SK-N-SH (cell line): ENCODE measurements at regions not wholly inside any gene's neighbourhood (a gene's known extent, or its start where the extent isn't known, plus 50 kb on each side); places are given as distances from the start of the nearest gene placed in this dataset.

ENCODE experiments used
- CTCF ChIA-PET: fragments of 300-600, 350-600 bp; formaldehyde crosslinking; extraction: SDS; loops from one replicate; lab custom pipeline; 2021; lab: Yijun Ruan, JAX
- POLR2A ChIA-PET: fragments of 350-600 bp; sonication (Branson Sonifier 250); formaldehyde crosslinking; extraction: SDS; loops from one replicate; lab custom pipeline; 2020; ENCODE audit warnings: antibody characterized with exemption, inconsistent platforms; lab: Yijun Ruan, JAX
- DNase-seq: peaks from one replicate; pipeline ENCODE4 v3.0.0; 2012
- H2AFZ ChIP-seq: fragments of 200-600 bp; sonication (generic); 2 replicates; pipeline ENCODE4 v1.8.1; 2016; ENCODE audit warnings: antibody characterized with exemption, mild to moderate bottlenecking, low read depth
- H3F3A ChIP-seq: fragments of 200-600 bp; sonication (generic); replicated peaks from 2 replicates; pipeline ENCODE3; 2016; ENCODE audit warnings: antibody characterized with exemption, mild to moderate bottlenecking; ENCODE audit not compliant: insufficient read depth
- H3K27ac ChIP-seq, 2 experiments: fragments of 200-500 bp in 1 of 2; fragments of 200-600 bp in 1 of 2; sonication (Bioruptor generic) in 1 of 2; sonication (generic), shearing (Covaris generic) in 1 of 2; 2 replicates each; pipeline versions ENCODE4 v1.5.1 to v1.6.1; 2014 to 2016; ENCODE audit warnings: low read depth in 2 of 2, inconsistent platforms in 1 of 2, low read length in 1 of 2, mild to moderate bottlenecking in 1 of 2, mixed read lengths in 1 of 2
- H3K27me3 ChIP-seq: fragments of 200-600 bp; sonication (generic), shearing (Covaris generic); 2 replicates; pipeline ENCODE4 v1.6.1; 2016; ENCODE audit warnings: mixed run types; ENCODE audit not compliant: insufficient read depth
- H3K36me3 ChIP-seq, 2 experiments: fragments of 200-500 bp in 1 of 2; fragments of 200-600 bp in 1 of 2; sonication (Bioruptor generic) in 1 of 2; sonication (generic) in 1 of 2; replicated peaks in 1 of 2; 2 replicates each; pipeline versions ENCODE3 to v1.5.1; 2014 to 2016; ENCODE audit warnings: low read length in 1 of 2, mild to moderate bottlenecking in 1 of 2; ENCODE audit not compliant: insufficient read depth in 2 of 2, control insufficient read depth in 1 of 2
- H3K4me1 ChIP-seq, 2 experiments: fragments of 200-500 bp in 1 of 2; fragments of 200-600 bp in 1 of 2; sonication (Bioruptor generic) in 1 of 2; sonication (generic), shearing (Covaris generic) in 1 of 2; 2 replicates each; pipeline versions ENCODE4 v1.5.1 to v1.6.1; 2014 to 2016; ENCODE audit warnings: low read depth in 1 of 2, low read length in 1 of 2, mixed run types in 1 of 2; ENCODE audit not compliant: insufficient read depth in 2 of 2, control insufficient read depth in 1 of 2
- H3K4me2 ChIP-seq: fragments of 200-600 bp; sonication (generic), shearing (Covaris generic); 2 replicates; pipeline ENCODE4 v1.6.1; 2017; ENCODE audit warnings: mixed run types
- H3K4me3 ChIP-seq, 2 experiments: fragments of 200-500 bp in 1 of 2; fragments of 200-600 bp in 1 of 2; sonication (Bioruptor generic) in 1 of 2; sonication (generic), shearing (Covaris generic) in 1 of 2; 2 replicates each; pipeline versions ENCODE4 v1.5.1 to v1.8.1; 2014 to 2016; ENCODE audit warnings: low read depth in 2 of 2, inconsistent platforms in 1 of 2, low read length in 1 of 2, mild to moderate bottlenecking in 1 of 2, mixed read lengths in 1 of 2, moderate library complexity in 1 of 2
- H3K79me2 ChIP-seq: fragments of 200-600 bp; sonication (generic); 2 replicates; pipeline ENCODE4 v1.8.1; 2017; ENCODE audit warnings: mild to moderate bottlenecking; ENCODE audit not compliant: insufficient read depth
- H3K9ac ChIP-seq: fragments of 200-600 bp; sonication (generic); 2 replicates; pipeline ENCODE4 v1.6.1; 2017; ENCODE audit warnings: mixed run types
- H3K9me2 ChIP-seq: fragments of 200-600 bp; sonication (generic); 2 replicates; pipeline ENCODE4 v1.6.1; 2017; ENCODE audit warnings: mixed run types
- H3K9me3 ChIP-seq: fragments of 200-600 bp; sonication (generic); 2 replicates; pipeline ENCODE4 v1.6.1; 2017; ENCODE audit warnings: mixed run types, mild to moderate bottlenecking, moderate library complexity
- H4K20me1 ChIP-seq: fragments of 200-600 bp; sonication (generic); 2 replicates; pipeline ENCODE4 v1.6.1; 2017; ENCODE audit warnings: mild to moderate bottlenecking, mixed run types; ENCODE audit not compliant: insufficient read depth
- ELF1 ChIP-seq: IDR thresholded peaks from 2 replicates; pipeline ENCODE4 v1.4.0; 2012
- EZH2phosphoT487 ChIP-seq: fragments of 200-600 bp; sonication (generic); IDR thresholded peaks from 2 replicates; pipeline ENCODE4 v1.6.1; 2017; ENCODE audit warnings: low read depth, mixed run types, mild to moderate bottlenecking, antibody characterized with exemption, moderate library complexity, borderline replicate concordance
- FOSL2 ChIP-seq: IDR thresholded peaks from 2 replicates; pipeline ENCODE4 v1.4.0; 2012; ENCODE audit warnings: low read depth, mild to moderate bottlenecking, moderate library complexity, borderline replicate concordance
- FOXJ3 ChIP-seq: sonication (generic); formaldehyde crosslinking; IDR thresholded peaks from 2 replicates; pipeline ENCODE4 v1.5.1; 2020; ENCODE audit warnings: mild to moderate bottlenecking, missing genetic modification reagents
- FOXM1 ChIP-seq: IDR thresholded peaks from 2 replicates; pipeline ENCODE4 v1.4.0; 2012; ENCODE audit warnings: low read depth, mild to moderate bottlenecking
- GATA2 ChIP-seq: sonication (generic); formaldehyde crosslinking; IDR thresholded peaks from 2 replicates; pipeline ENCODE4 v1.5.0; 2020; ENCODE audit warnings: mild to moderate bottlenecking, missing genetic modification reagents
- JUND ChIP-seq: IDR thresholded peaks from 2 replicates; pipeline ENCODE4 v1.4.0; 2012
- MAX ChIP-seq: IDR thresholded peaks from 2 replicates; pipeline ENCODE4 v1.4.0; 2012; ENCODE audit warnings: low read depth
- MEF2A ChIP-seq: IDR thresholded peaks from 2 replicates; pipeline ENCODE4 v1.4.0; 2012; ENCODE audit warnings: low read depth, borderline replicate concordance
- MXI1 ChIP-seq: IDR thresholded peaks from 2 replicates; pipeline ENCODE4 v1.6.1; 2012; ENCODE audit warnings: mild to moderate bottlenecking, low read depth, low read length, improper control_type of control experiment
- NFIC ChIP-seq: IDR thresholded peaks from 2 replicates; pipeline ENCODE4 v1.4.0; 2012; ENCODE audit warnings: borderline replicate concordance
- NRF1 ChIP-seq: IDR thresholded peaks from 2 replicates; pipeline ENCODE4 v1.6.1; 2012; ENCODE audit warnings: low read depth, mild to moderate bottlenecking, low read length
- PBX3 ChIP-seq: IDR thresholded peaks from 2 replicates; pipeline ENCODE4; 2012
- RAD21 ChIP-seq: IDR thresholded peaks from 2 replicates; pipeline ENCODE4 v1.6.1; 2012; ENCODE audit warnings: mild to moderate bottlenecking, low read length
- RCOR1 ChIP-seq: fragments of 150-350 bp; IDR thresholded peaks from 2 replicates; pipeline ENCODE4 v1.6.1; 2017; ENCODE audit warnings: antibody characterized with exemption, low read length
- RFX5 ChIP-seq: IDR thresholded peaks from 2 replicates; pipeline ENCODE4 v1.6.1; 2012; ENCODE audit warnings: mild to moderate bottlenecking, improper control_type of control experiment, low read length
- RXRA ChIP-seq: IDR thresholded peaks from 2 replicates; pipeline ENCODE4 v1.4.0; 2012; ENCODE audit warnings: low read depth, mild to moderate bottlenecking, borderline replicate concordance
- SIN3A ChIP-seq: IDR thresholded peaks from 2 replicates; pipeline ENCODE4 v1.6.1; 2012; ENCODE audit warnings: low read depth, mild to moderate bottlenecking, low read length, moderate library complexity, borderline replicate concordance
- SMC3 ChIP-seq: IDR thresholded peaks from 2 replicates; pipeline ENCODE4 v1.6.1; 2012; ENCODE audit warnings: low read depth, low read length, improper control_type of control experiment
- TCF12 ChIP-seq: IDR thresholded peaks from 2 replicates; pipeline ENCODE4 v1.4.0; 2012
- TEAD4 ChIP-seq: IDR thresholded peaks from 2 replicates; pipeline ENCODE4 v1.4.0; 2012; ENCODE audit warnings: mild to moderate bottlenecking, borderline replicate concordance; ENCODE audit not compliant: insufficient read depth
- YY1 ChIP-seq: IDR thresholded peaks from 2 replicates; pipeline ENCODE4 v1.4.0; 2012; ENCODE audit warnings: low read depth, mild to moderate bottlenecking
- WGBS: methylation state at CpG from one replicate; pipeline ENCODE4 v1.1.6; 2017; ENCODE audit warnings: low lambda C conversion rate; 5-methylcytosine and 5-hydroxymethylcytosine counted together
- TF ChIP-seq, protein P1 (sequence below): fragments of 200-600 bp; sonication (generic); IDR thresholded peaks from 2 replicates; pipeline ENCODE4 v1.6.1; 2017; ENCODE audit warnings: antibody characterized with exemption, mild to moderate bottlenecking, moderate library complexity
- TF ChIP-seq, protein P2 (sequence below): fragments of 150-350 bp; IDR thresholded peaks from 2 replicates; pipeline ENCODE4 v1.6.1; 2016; ENCODE audit warnings: mild to moderate bottlenecking, low read depth, low read length

- TF ChIP-seq FOSL2, result no peak
Measured at GRCh38 chr12:131315601-131316000, 361.9 kb downstream of the ADGRD1 start (continued).

- H2AFZ ChIP-seq, result no peak overlapping the region
Measured at GRCh38 chr12:131316388-131316787, 362.7 kb downstream of the ADGRD1 start.

DNA sequence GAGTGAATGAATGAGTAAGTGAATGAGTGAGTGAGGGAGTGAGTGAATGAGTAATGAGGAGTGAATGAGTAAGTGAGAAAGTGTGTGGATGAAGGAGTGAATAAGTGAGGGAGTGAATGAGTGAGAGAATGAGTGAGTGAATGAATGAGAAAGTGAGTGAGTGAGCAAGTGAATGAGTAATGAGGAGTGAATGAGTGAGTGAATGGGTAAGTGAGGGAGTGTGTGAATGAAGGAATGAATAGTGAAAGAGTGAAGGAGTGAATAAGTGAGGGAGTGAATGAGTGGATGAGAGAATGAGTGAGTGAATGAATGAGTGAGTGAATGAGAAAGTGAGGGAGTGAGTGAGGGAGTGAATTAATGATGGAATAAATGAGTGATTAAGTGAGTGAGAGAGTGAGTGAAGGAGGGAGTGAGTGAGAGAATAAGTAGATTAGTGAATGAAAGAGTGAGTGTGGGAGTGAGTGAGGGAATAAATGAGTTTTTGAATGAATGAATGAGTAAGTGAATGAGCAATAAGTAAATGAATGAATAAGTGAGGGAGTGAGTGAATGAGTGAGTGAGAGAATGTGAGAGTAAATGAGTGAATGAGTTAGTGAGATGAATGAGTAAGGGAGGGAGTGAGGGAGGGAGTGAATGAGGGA lies 364.5 kb downstream of the ADGRD1 start:
- Histone ChIP-seq H3F3A (no peaks in the 10 kb centered on the region), H3K27ac (no peak overlapping the region), H3K79me2 (no peaks in the 10 kb centered on the region), H2AFZ (no peak overlapping the region), H3K4me1 (no peaks in the 10 kb centered on the region; a peak in 1 of 4 replicates), H3K4me2 (no peak overlapping the region), H3K27me3 (no peaks in the 10 kb centered on the region), H3K36me3 (no peaks in the 10 kb centered on the region), H3K4me3 (no peak overlapping the region), H3K9me2 (no peaks in the 10 kb centered on the region), H4K20me1 (no peaks in the 10 kb centered on the region), H3K9me3 (peaks cover 7% of the 10 kb centered on the region; the same call in 1 of the 2 replicates), H3K9ac (no peak overlapping the region)
- POLR2A ChIA-PET, result no interaction called here
- DNase-seq, result no peak
- no peak for TF ChIP-seq ELF1
- no peak for TF ChIP-seq NFIC
- no peak for TF ChIP-seq MEF2A
- no peak for TF ChIP-seq YY1
- TF ChIP-seq GATA2 (CRISPR knock-in tag), result no peak
- TF ChIP-seq, protein P1, sequence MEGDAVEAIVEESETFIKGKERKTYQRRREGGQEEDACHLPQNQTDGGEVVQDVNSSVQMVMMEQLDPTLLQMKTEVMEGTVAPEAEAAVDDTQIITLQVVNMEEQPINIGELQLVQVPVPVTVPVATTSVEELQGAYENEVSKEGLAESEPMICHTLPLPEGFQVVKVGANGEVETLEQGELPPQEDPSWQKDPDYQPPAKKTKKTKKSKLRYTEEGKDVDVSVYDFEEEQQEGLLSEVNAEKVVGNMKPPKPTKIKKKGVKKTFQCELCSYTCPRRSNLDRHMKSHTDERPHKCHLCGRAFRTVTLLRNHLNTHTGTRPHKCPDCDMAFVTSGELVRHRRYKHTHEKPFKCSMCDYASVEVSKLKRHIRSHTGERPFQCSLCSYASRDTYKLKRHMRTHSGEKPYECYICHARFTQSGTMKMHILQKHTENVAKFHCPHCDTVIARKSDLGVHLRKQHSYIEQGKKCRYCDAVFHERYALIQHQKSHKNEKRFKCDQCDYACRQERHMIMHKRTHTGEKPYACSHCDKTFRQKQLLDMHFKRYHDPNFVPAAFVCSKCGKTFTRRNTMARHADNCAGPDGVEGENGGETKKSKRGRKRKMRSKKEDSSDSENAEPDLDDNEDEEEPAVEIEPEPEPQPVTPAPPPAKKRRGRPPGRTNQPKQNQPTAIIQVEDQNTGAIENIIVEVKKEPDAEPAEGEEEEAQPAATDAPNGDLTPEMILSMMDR, result no peak
- TF ChIP-seq FOSL2, result no peak
- no peak for TF ChIP-seq JUND
- no peak for TF ChIP-seq RCOR1
- TF ChIP-seq RAD21, result no peak
- no peak for TF ChIP-seq FOXJ3 (CRISPR knock-in tag)
- TF ChIP-seq SIN3A, result no peak
- no peak for TF ChIP-seq RFX5
- TF ChIP-seq FOXM1, result no peak
- TF ChIP-seq PBX3, result no peak
- TF ChIP-seq EZH2phosphoT487, result no peak
- no peak for TF ChIP-seq SMC3
- CTCF ChIA-PET, result no interaction called here

More at GRCh38 chr12:131316388-131316787, 362.7 kb downstream of the ADGRD1 start:
- TF ChIP-seq, protein P2, sequence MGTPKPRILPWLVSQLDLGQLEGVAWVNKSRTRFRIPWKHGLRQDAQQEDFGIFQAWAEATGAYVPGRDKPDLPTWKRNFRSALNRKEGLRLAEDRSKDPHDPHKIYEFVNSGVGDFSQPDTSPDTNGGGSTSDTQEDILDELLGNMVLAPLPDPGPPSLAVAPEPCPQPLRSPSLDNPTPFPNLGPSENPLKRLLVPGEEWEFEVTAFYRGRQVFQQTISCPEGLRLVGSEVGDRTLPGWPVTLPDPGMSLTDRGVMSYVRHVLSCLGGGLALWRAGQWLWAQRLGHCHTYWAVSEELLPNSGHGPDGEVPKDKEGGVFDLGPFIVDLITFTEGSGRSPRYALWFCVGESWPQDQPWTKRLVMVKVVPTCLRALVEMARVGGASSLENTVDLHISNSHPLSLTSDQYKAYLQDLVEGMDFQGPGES, result no peak
- TF ChIP-seq RXRA (no peak), FOXM1 (no peak), SMC3 (no peak), MXI1 (no peak), TCF12 (no peak), RCOR1 (no peak), ELF1 (no peak), NRF1 (no peak), MAX (no peak), MEF2A (no peak), TEAD4 (no peak), GATA2 (CRISPR knock-in tag) (no peak)
- no peak overlapping the region for H3K4me3 ChIP-seq
- no peaks in the 10 kb centered on the region for H3K27me3 ChIP-seq
- no peaks in the 10 kb centered on the region; a peak in 1 of 4 replicates for H3K4me1 ChIP-seq
- ChIA-PET POLR2A (no interaction called here), CTCF (interaction anchor here (0.6 kb wide), 1 partner anchor 382 kb away, joined by 3 read pairs; no protein-coding TSS in a partner anchor)
- no peaks in the 10 kb centered on the region for H3K9me3 ChIP-seq
- WGBS, result 24% methylated on average over 5 of the region's 6 CpGs
- H3F3A ChIP-seq, result no peaks in the 10 kb centered on the region
- H3K27ac ChIP-seq, result no peak overlapping the region
- H3K36me3 ChIP-seq, result no peaks in the 10 kb centered on the region
- no peak overlapping the region for H3K4me2 ChIP-seq
- H4K20me1 ChIP-seq, result no peaks in the 10 kb centered on the region
- no peaks in the 10 kb centered on the region for H3K79me2 ChIP-seq
- no peaks in the 10 kb centered on the region for H3K9me2 ChIP-seq
- DNase-seq, result no peak
- H3K9ac ChIP-seq, result no peak overlapping the region
